Panc1 (cell line): ENCODE measurements at regions not wholly inside any gene's neighbourhood (a gene's known extent, or its start where the extent isn't known, plus 50 kb on each side); places are given as distances from the start of the nearest gene placed in this dataset.

ENCODE experiments used
- ATAC-seq: fragments of 200-7000 bp; cut with Tn5 transposase; 2 replicates; pipeline ENCODE4 v1.9.1; 2020; ENCODE audit warnings: mild to moderate bottlenecking, moderate library complexity
- BruUV-seq: library from RNA; stranded (reverse); fragments of 400-500 nt; replicated peaks from 2 replicates; lab custom pipeline; 2021; lab: Mats Ljungman, UMichigan
- CTCF ChIA-PET: fragments of 300-600 bp; sonication (Branson Sonifier 250); formaldehyde crosslinking; loops from one replicate; lab custom pipeline; 2022; ENCODE audit warnings: antibody characterized with exemption; lab: Charles Lee
- POLR2A ChIA-PET: fragments of 300-600 bp; sonication (Branson Sonifier 250); formaldehyde crosslinking; loops from one replicate; lab custom pipeline; 2022; ENCODE audit warnings: antibody characterized with exemption; lab: Charles Lee
- DNase-seq: peaks from one replicate; pipeline ENCODE4 v3.0.0-alpha.2; 2010; ENCODE audit warnings: low read depth, low spot score
- H3K27ac ChIP-seq: 2 replicates; pipeline ENCODE4 v1.5.1; 2011; ENCODE audit warnings: mild to moderate bottlenecking, low read length, inconsistent platforms
- H3K27me3 ChIP-seq: fragments of 200-500 bp; sonication (Bioruptor generic); 2 replicates; pipeline ENCODE4 v1.6.0; 2014; ENCODE audit warnings: low read length, inconsistent platforms; ENCODE audit not compliant: control insufficient read depth, insufficient read depth
- H3K36me3 ChIP-seq: fragments of 200-500 bp; sonication (Bioruptor generic); 2 replicates; pipeline ENCODE4 v1.5.1; 2014; ENCODE audit warnings: inconsistent platforms, mild to moderate bottlenecking, low read length, moderate library complexity; ENCODE audit not compliant: control insufficient read depth, insufficient read depth
- H3K4me1 ChIP-seq: 2 replicates; pipeline ENCODE4 v1.5.1; 2011; ENCODE audit warnings: inconsistent platforms, mild to moderate bottlenecking, low read length, moderate library complexity; ENCODE audit not compliant: control insufficient read depth, insufficient read depth
- H3K4me3 ChIP-seq, 2 experiments: 2 replicates each; pipeline ENCODE4 v1.5.1; 2011 to 2012; ENCODE audit warnings: low read depth in 2 of 2, low read length in 2 of 2, mild to moderate bottlenecking in 2 of 2, inconsistent platforms in 1 of 2, moderate library complexity in 1 of 2
- H3K9me3 ChIP-seq: fragments of 200-500 bp; sonication (Bioruptor generic); 2 replicates; pipeline ENCODE4 v1.5.1; 2014; ENCODE audit warnings: low read depth, mild to moderate bottlenecking, inconsistent platforms, low read length, moderate library complexity; ENCODE audit not compliant: control insufficient read depth, insufficient read depth
- CTCF ChIP-seq: fragments of 450-650 bp; IDR thresholded peaks from 2 replicates; pipeline ENCODE4 v1.5.1; 2017; ENCODE audit warnings: mild to moderate bottlenecking
- POLR2AphosphoS5 ChIP-seq: IDR thresholded peaks from 2 replicates; pipeline ENCODE4 v1.6.1; 2012; ENCODE audit warnings: mild to moderate bottlenecking, low read depth, low read length, moderate library complexity
- REST ChIP-seq, 2 experiments: IDR thresholded peaks; 2 replicates each; pipeline ENCODE4 v1.6.1; 2011 to 2012; ENCODE audit warnings: low read depth in 2 of 2, control low read depth in 1 of 2, low read length in 1 of 2, mild to moderate bottlenecking in 1 of 2, moderate library complexity in 1 of 2; ENCODE audit not compliant: insufficient read depth in 1 of 2
- SIN3A ChIP-seq: IDR thresholded peaks from 2 replicates; pipeline ENCODE4 v1.6.1; 2012; ENCODE audit warnings: low read depth, mild to moderate bottlenecking, low read length, moderate library complexity, borderline replicate concordance; ENCODE audit not compliant: insufficient read depth
- TCF7L2 ChIP-seq: IDR thresholded peaks from 2 replicates; pipeline ENCODE4 v1.6.1; 2011; ENCODE audit warnings: mild to moderate bottlenecking, low read depth, low read length, inconsistent platforms
- in situ Hi-C: cut with HindIII; loops from 2 replicates; pipeline ENCODE4 v1.10.0; 2016; ENCODE audit warnings: low sequenced_read_pairs, low pct_unique_long_range_greater_than_20kb
- intact Hi-C: fragments of 100-400 bp; cut with micrococcal nuclease; formaldehyde crosslinking; loops from one replicate; pipeline ENCODE4 v1.10.0; 2022; ENCODE audit not compliant: unreplicated experiment

GRCh38 chr1:98385652-98386051 is 275.9 kb upstream of the SNX7 start:
- CTCF ChIA-PET, result no interaction called here
- Histone ChIP-seq H3K9me3 (no peaks in the 10 kb centered on the region), H3K4me1 (no peaks in the 10 kb centered on the region), H3K4me3 (no peak overlapping the region), H3K27ac (no peak overlapping the region), H3K36me3 (no peaks in the 10 kb centered on the region), H3K27me3 (no peaks in the 10 kb centered on the region)
- no peak for TF ChIP-seq CTCF
- no peak for TF ChIP-seq SIN3A
- TF ChIP-seq REST (IDR thresholded peaks at IDR 0.05; ENCODE audit: insufficient read depth in 1 of 2, low read depth in 2 of 2, low read length in 1 of 2), result no peak
- no peak for TF ChIP-seq POLR2AphosphoS5
- TF ChIP-seq TCF7L2, result no peak
- POLR2A ChIA-PET, result no interaction called here
- BruUV-seq, result no TSS peak
- in situ Hi-C loops, result no loop called here
- ATAC-seq (no peak), DNase-seq (no peak)
- intact Hi-C loops, result no loop called here

GRCh38 chr1:98384461-98385141 is 276.9 kb upstream of the SNX7 start:
- ATAC-seq (no peak), DNase-seq (no peak)
- in situ Hi-C loops (no loop called here), intact Hi-C loops (no loop called here)
- POLR2A ChIA-PET, result no interaction called here
- no peaks in the 10 kb centered on the region for H3K4me1 ChIP-seq
- no peak overlapping the region for H3K4me3 ChIP-seq
- no TSS peak for BruUV-seq
- H3K9me3 ChIP-seq, result no peaks in the 10 kb centered on the region
- CTCF ChIA-PET, result no interaction called here
- no peak overlapping the region for H3K27ac ChIP-seq
- H3K27me3 ChIP-seq, result no peaks in the 10 kb centered on the region
- no peaks in the 10 kb centered on the region for H3K36me3 ChIP-seq
- TF ChIP-seq SIN3A (no peak), TCF7L2 (no peak), CTCF (no peak)
